Esophagus muscularis mucosa (tissue), 3 donors: ENCODE measurements at regions not wholly inside any gene's neighbourhood (a gene's known extent, or its start where the extent isn't known, plus 50 kb on each side); places are given as distances from the start of the nearest gene placed in this dataset.

ENCODE experiments used
- CTCF ChIP-seq, 3 experiments: fragments of 200-600 bp in 2 of 3; fragments of 450-650 bp in 1 of 3; sonication (generic) in 2 of 3; IDR thresholded peaks; one replicate each; pipeline ENCODE4 v1.5.1; 2017 to 2019; ENCODE audit warnings: antibody characterized with exemption in 3 of 3, mild to moderate bottlenecking in 2 of 3, moderate library complexity in 1 of 3
- POLR2A ChIP-seq: fragments of 450-650 bp; IDR thresholded peaks from one replicate; pipeline ENCODE4 v1.6.1; 2017; ENCODE audit warnings: antibody characterized with exemption, moderate library complexity, mild to moderate bottlenecking, low read depth
- POLR2AphosphoS5 ChIP-seq, 2 donors: sonication (generic); formaldehyde crosslinking; IDR thresholded peaks; one replicate each; pipeline ENCODE4 v1.6.1; 2017; ENCODE audit warnings: antibody characterized with exemption in 2 of 2

- TF ChIP-seq CTCF (IDR thresholded peaks at IDR 0.05) = no peak
- no peak for TF ChIP-seq POLR2AphosphoS5 (IDR thresholded peaks at IDR 0.05)
- no peak for TF ChIP-seq POLR2A
Measured at GRCh38 chr13:44170731-44171130, 202.9 kb upstream of the SERP2 start.
